Right ventricle myocardium superior (tissue), 1 donor: ENCODE measurements at regions not wholly inside any gene's neighbourhood (a gene's known extent, or its start where the extent isn't known, plus 50 kb on each side); places are given as distances from the start of the nearest gene placed in this dataset.

Experiments
- ATAC-seq: fragments of 200-7000 bp; cut with Tn5 transposase; one replicate; pipeline ENCODE4 v1.9.1; 2020; ENCODE audit warnings: mild to moderate bottlenecking; ENCODE audit not compliant: poor library complexity
- DNase-seq: peaks from one replicate; pipeline ENCODE4 v3.0.0-alpha.2; 2020
- intact Hi-C: fragments of 100-400 bp; cut with DNase I; formaldehyde crosslinking; loops from one replicate; pipeline ENCODE4 v1.11.2; 2022
- donor health status: DM: no; HTN: yes; CAD: no; lungs with severe emphysema.

DNA sequence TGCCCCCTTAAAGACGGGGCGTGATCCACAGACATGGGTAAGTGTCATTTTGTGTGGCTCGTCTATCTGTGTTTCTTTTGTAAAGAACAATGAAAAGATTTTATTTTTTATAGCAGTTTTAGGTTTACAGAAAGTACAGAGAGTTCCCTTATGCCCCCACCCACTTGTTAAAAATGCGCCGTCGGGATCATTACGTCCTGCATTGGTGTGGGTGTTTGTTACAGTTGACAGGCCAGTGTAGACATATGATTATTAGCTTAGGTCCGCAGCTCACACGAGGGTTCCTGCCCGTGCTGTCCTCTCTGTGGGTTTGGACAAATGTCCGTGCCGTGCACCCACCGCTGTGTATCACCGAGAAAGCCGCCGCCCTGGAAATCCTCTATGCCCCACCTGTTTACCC, 50.5 kb downstream of the RGS12 start:
- intact Hi-C loops: loop anchor here (10.0 kb wide), 1 partner anchor 171 kb away; no protein-coding TSS in a partner anchor
- DNase-seq (peak; percentile 35), ATAC-seq (no peak)

- no peak for ATAC-seq
- intact Hi-C loops: loop anchor here (2.0 to 10.0 kb wide), 2 partner anchors 99 to 171 kb away; no protein-coding TSS in a partner anchor
- peak; percentile 28 for DNase-seq
Measured at GRCh38 chr4:3344104-3344503, 51.3 kb downstream of the RGS12 start.

- ATAC-seq: no peak
- peak; percentile 20 for DNase-seq
- intact Hi-C loops: loop anchor here (2.0 to 10.0 kb wide), 2 partner anchors 98 to 170 kb away; no protein-coding TSS in a partner anchor
Measured at GRCh38 chr4:3344596-3344995, 51.8 kb downstream of the RGS12 start.

- intact Hi-C loops: loop anchor here (2.0 to 10.0 kb wide), 2 partner anchors 97 to 169 kb away; no protein-coding TSS in a partner anchor
- no peak for ATAC-seq
- DNase-seq: peak; percentile 26
Measured at GRCh38 chr4:3345384-3345783, 52.6 kb downstream of the RGS12 start.

- ATAC-seq (peak; percentile 95), DNase-seq (peak; percentile 2)
- intact Hi-C loops: loop anchor here (10.0 kb wide), 1 partner anchor 169 kb away; no protein-coding TSS in a partner anchor
Measured at GRCh38 chr4:3346146-3346545, 53.3 kb downstream of the RGS12 start.

DNA sequence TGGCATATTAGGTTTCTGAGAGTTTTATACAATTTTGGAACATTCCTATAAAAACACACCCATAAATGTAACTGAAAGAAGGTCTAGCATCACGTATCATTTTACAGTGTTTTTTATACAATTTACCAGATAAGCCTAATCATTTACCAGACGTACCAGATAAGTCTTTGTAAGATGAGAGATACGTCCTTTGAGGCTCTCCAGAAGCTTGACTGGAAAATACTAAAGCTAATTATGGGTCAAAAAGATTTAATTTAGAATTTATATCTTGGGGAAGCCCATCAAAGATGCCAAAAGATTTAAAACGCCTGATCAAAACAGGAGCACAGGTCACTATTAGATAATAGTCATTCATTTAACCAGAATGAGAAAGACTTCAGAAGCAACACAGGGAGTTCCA, 55.0 kb downstream of the RGS12 start:
- intact Hi-C loops: loop anchor here (10.0 kb wide), 1 partner anchor 167 kb away; no protein-coding TSS in a partner anchor
- ATAC-seq (no peak), DNase-seq (no peak)

GRCh38 chr4:3348621-3349020, 55.8 kb downstream of the RGS12 start:
- ATAC-seq (no peak), DNase-seq (peak; percentile 9)
- intact Hi-C loops: loop anchor here (10.0 kb wide), 1 partner anchor 166 kb away; no protein-coding TSS in a partner anchor

- DNase-seq: no peak
- intact Hi-C loops: loop anchor here (10.0 kb wide), 1 partner anchor 166 kb away; no protein-coding TSS in a partner anchor
- ATAC-seq: no peak
Measured at GRCh38 chr4:3349116-3349515, 56.3 kb downstream of the RGS12 start.

- ATAC-seq (no peak), DNase-seq (no peak)
- intact Hi-C loops: no loop called here
Measured at GRCh38 chr4:3351997-3352396, 59.2 kb downstream of the RGS12 start.

DNA sequence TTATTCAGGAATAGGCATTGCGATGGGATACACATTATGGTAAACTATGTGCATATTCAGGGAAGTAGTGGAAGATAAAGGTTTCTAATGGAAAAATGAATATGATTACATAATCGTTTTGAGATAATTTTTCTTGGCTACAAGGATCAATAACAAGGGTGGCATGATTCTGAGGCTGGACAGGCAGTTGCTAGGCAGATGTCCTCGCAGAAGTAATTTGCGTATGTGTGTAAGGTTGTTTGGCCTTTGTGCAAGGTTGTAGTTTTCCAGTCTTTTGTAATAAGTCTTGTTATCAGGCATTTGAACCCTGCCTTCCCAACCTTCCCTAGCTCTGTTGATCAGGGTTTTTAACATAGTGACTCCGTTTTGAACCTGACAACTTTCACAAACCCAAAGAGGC, 59.7 kb downstream of the RGS12 start:
- DNase-seq (no peak), ATAC-seq (no peak)
- intact Hi-C loops: no loop called here

- intact Hi-C loops: no loop called here
- ATAC-seq: no peak
- DNase-seq: no peak
Measured at GRCh38 chr4:3352941-3353594, 60.2 kb downstream of the RGS12 start.

GRCh38 chr4:3353752-3354454, 61.1 kb downstream of the RGS12 start:
- ATAC-seq (no peak), DNase-seq (no peak)
- intact Hi-C loops: no loop called here

- ATAC-seq (no peak), DNase-seq (no peak)
- intact Hi-C loops: no loop called here
Measured at GRCh38 chr4:3354455-3354811, 61.6 kb downstream of the RGS12 start.

DNA sequence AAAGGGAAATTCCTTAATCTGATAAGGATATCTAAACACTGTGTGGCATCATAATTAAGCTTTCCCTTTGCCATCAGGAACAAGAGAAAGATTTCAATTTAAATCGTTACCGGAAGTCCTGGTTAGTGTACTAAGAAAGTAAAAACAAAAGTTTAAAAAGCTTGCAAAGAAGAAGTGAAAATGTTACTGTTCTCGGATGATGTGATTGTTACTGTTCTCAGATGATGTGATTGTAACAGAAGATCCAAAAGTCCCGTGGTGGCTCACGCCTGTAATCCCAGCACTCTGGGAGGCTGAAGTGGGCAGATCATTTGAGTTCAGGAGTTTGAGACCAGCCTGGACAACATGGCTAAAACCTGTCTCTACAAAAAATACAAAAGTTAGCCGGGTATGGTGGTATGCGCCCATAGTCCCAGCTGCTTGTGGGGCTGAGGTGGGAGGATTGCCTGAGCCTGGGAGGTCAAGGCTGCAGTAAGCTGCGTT, 62.5 kb downstream of the RGS12 start:
- intact Hi-C loops: no loop called here
- ATAC-seq (no peak), DNase-seq (no peak)

- intact Hi-C loops: no loop called here
- DNase-seq: no peak
- no peak for ATAC-seq
Measured at GRCh38 chr4:3358656-3359055, 65.8 kb downstream of the RGS12 start.

- ATAC-seq (no peak), DNase-seq (no peak)
- intact Hi-C loops: no loop called here
Measured at GRCh38 chr4:3360777-3361176, 68.0 kb downstream of the RGS12 start.

DNA sequence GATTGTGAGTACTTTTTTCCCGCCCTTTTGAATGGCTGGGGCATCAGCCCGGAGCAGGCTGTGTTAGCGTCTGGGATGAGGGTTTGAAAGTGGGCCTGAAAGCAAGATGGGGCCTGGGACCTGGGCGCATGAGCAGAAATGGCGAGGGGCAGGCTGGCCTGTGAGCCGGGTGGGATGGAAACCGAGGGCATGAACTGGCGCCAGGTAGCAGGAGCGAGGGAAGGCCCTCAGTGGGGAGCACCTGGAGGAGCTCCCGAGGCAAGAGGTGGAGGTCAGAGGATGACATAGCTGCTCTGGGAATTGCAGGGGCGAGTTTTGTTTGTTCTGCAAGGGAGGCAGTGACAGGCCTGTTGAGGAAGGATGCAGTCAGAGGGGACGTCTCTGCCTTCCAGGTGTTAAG, 68.6 kb downstream of the RGS12 start:
- DNase-seq (no peak), ATAC-seq (no peak)
- intact Hi-C loops: no loop called here

DNA sequence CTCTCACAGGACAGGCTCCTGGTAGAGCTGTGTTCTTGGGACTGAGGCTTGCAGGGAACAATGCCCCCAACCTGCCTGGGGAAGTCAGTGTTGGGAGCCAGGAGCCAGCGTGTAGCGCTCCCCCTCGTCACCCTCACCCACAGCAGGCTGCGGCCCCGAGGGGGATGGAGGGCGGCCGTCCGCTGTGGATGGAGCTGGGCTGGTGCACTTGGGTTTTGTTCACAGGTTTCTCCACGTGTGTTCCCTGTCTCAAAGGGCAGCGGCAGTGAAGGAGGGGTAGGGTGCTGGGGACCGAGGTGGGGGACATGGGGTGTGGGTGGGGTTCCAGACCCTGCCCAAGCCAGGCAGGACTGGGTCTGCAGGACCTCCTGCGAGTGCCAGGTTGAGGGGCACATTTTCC, 69.1 kb downstream of the RGS12 start:
- ATAC-seq: no peak
- DNase-seq: no peak
- intact Hi-C loops: no loop called here

DNA sequence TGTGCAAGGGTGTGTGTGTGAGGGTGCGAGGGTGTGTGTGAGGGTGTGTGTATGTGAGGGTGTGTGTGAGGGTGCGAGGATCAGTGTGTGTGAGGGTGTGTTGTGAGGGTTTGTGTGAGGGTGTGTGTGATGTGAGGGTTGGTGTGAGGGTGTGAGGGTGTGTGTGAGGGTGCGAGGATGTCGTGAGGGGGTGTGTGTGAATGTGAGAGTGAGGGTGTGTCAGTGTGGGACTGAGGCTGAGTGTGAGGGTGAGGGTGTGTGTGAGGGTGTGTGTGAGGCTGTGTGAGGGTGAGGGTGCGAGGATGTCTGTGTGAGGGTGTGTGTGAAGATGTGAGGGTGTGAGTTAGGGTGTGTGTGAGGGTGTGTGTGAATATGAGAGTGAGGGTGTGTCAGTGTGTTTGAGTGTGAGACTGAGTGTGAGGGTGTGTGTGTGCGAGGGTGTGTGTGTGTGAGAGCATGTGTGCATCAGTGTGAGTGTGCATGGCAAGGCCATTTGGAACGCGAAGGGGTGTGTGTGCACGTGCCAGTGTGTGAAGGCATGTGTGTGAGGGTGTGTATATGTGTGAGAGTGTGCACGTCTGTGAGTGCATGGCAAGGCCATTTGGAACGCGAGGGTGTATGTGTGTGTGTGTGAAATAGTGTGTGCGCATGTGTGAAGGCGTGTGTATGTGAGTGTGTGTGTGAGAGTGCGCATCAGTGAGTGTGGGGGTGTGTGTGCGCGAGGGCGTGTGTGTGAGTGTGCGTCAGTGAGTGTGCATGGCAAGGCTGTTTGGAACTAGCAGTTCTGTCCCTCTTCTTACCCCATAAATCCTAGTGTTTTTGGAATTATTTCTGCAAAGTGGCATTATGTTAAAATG, 69.8 kb downstream of the RGS12 start:
- no peak for ATAC-seq
- no peak for DNase-seq
- intact Hi-C loops: no loop called here
